ENCODE measurements at regions not wholly inside any gene's neighbourhood (a gene's known extent, or its start where the extent isn't known, plus 50 kb on each side); places are given as distances from the start of the nearest gene placed in this dataset.
A peak's percentile ranks its signal among the peaks of the same experiment; 100 is the strongest.
"Not testable (repeated sequence)": the region's sequence is repeated elsewhere in the genome, so short reads cannot be mapped to it uniquely, and the experiment has no call there.

DNA sequence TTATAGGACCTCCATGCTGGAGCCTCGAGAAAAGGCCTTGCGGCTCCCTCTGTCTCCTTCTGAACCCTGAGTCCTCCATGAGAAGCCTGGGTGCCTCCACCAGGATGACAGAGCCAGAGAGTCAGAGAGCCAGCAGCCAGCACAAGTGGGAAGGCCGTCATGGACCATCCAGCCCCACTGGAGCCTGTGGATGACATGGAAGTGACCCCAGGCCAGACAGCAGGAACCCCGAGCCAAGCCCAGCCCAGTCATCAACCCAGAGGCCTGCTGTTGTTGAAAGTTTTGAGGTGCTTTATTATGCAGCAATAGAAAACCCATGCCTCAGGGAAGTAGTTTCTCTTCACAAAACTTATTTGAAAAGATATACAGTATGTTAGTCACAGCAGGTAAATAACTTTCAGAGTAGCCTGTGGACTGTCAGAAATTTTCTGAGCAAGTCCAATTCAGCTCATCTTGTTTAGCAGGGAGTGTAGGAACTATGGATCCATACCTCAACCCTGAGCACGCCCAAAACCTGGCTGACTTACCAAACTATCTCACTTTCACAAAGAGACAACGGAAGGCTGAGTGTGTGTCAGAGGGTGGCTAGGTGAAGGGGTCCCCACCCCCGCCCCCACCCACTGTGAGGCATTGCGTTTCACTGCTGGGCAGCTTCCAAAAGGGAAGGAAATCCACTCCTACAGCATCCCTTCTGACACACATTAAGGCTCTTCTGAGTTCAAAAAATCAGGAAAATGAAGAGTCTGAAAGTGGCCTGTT, 79.9 kb upstream of the NDUFV2 start:
- H3K9ac ChIP-seq (ENCODE audit: control insufficient read depth, extremely low read depth, insufficient read depth, low read length): no peak overlapping the region
- H3K9me3 ChIP-seq (ENCODE audit: control insufficient read depth, low read depth, low read length): no peaks in the 10 kb centered on the region
- H3K4me1 ChIP-seq (ENCODE audit: control insufficient read depth, extremely low read depth, insufficient read depth, low read length): peaks cover 24% of the 10 kb centered on the region
- H2AFZ ChIP-seq (ENCODE audit: control insufficient read depth, low read length): peak overlapping the region; percentile 37
- dilution Hi-C loops (cut with MboI; ENCODE audit: extremely low pct_ligation_motif_present, low sequenced_read_pairs): no loop called here
- no peak for FAIRE-seq
- no peaks in the 10 kb centered on the region for H3K79me2 ChIP-seq (ENCODE audit: control insufficient read depth, insufficient read depth, low read length)
- DNase-seq (ENCODE audit: low read depth, low spot score): no peak
- H4K20me1 ChIP-seq (ENCODE audit: control insufficient read depth, extremely low read depth, insufficient read depth, low read length): no peaks in the 10 kb centered on the region
- no peak overlapping the region for H3K4me3 ChIP-seq (ENCODE audit: control insufficient read depth in 2 of 3, extremely low read depth in 1 of 3, insufficient read depth in 2 of 3, low read depth in 1 of 3, low read length in 3 of 3)
- H3K36me3 ChIP-seq (ENCODE audit: control insufficient read depth in 2 of 2, extremely low read depth in 1 of 2, insufficient read depth in 2 of 2, low read length in 2 of 2): no peaks in the 10 kb centered on the region
- no peak overlapping the region for H3K27ac ChIP-seq (ENCODE audit: control insufficient read depth, insufficient read depth, low read length)
- no peaks in the 10 kb centered on the region for H3K9me1 ChIP-seq (ENCODE audit: control insufficient read depth, extremely low read depth, insufficient read depth, low read length)
- no peaks in the 10 kb centered on the region for H3K27me3 ChIP-seq (ENCODE audit: control insufficient read depth, extremely low read depth, insufficient read depth, low read length)
- no peak overlapping the region for H3K4me2 ChIP-seq (ENCODE audit: control insufficient read depth, extremely low read depth, insufficient read depth, low read depth, low read length)
- TF ChIP-seq, protein P1, sequence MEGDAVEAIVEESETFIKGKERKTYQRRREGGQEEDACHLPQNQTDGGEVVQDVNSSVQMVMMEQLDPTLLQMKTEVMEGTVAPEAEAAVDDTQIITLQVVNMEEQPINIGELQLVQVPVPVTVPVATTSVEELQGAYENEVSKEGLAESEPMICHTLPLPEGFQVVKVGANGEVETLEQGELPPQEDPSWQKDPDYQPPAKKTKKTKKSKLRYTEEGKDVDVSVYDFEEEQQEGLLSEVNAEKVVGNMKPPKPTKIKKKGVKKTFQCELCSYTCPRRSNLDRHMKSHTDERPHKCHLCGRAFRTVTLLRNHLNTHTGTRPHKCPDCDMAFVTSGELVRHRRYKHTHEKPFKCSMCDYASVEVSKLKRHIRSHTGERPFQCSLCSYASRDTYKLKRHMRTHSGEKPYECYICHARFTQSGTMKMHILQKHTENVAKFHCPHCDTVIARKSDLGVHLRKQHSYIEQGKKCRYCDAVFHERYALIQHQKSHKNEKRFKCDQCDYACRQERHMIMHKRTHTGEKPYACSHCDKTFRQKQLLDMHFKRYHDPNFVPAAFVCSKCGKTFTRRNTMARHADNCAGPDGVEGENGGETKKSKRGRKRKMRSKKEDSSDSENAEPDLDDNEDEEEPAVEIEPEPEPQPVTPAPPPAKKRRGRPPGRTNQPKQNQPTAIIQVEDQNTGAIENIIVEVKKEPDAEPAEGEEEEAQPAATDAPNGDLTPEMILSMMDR (optimal IDR thresholded peaks at IDR 0.05 in 1 of 3, IDR thresholded peaks at IDR 0.05 in 1 of 3, conservative IDR thresholded peaks at IDR 0.05 in 1 of 3; ENCODE audit: extremely low read depth in 1 of 3, insufficient read depth in 2 of 3, low read length in 3 of 3): no peak
- TF ChIP-seq EZH2 (IDR thresholded peaks at IDR 0.05; ENCODE audit: low read length): no peak

DNA sequence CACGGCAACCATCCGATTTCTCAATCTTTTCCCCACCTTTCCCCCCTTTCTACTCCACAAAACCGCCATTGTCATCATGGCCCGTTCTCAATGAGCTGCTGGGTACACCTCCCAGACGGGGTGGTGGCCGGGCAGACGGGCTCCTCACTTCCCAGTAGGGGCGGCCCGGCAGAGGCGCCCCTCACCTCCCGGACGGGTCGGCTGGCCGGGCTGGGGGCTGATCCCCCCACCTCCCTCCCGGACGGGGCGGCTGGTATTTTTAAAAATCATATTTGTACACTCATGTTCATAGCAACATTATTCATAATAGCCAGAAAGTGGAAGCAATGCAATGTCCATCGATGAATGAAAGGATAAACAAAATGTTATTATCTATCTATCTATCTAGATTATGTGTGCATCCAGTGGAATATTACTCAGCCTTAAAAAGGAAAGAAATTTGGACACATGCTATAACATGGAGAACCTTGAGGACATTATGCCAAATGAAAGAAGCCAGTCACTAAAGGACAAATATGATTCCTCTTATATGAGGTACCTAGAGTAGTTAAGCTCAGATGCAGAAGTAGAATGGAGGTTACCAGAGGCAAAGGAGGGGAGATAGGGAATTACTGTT, 78.4 kb upstream of the NDUFV2 start:
- dilution Hi-C loops (cut with MboI; ENCODE audit: extremely low pct_ligation_motif_present, low sequenced_read_pairs); H3K9me1 ChIP-seq (ENCODE audit: control insufficient read depth, extremely low read depth, insufficient read depth, low read length); H2AFZ ChIP-seq (ENCODE audit: control insufficient read depth, low read length); H3K36me3 ChIP-seq (ENCODE audit: control insufficient read depth in 2 of 2, extremely low read depth in 1 of 2, insufficient read depth in 2 of 2, low read length in 2 of 2); H3K27ac ChIP-seq (ENCODE audit: control insufficient read depth, insufficient read depth, low read length); H3K4me2 ChIP-seq (ENCODE audit: control insufficient read depth, extremely low read depth, insufficient read depth, low read depth, low read length); H3K9me3 ChIP-seq (ENCODE audit: control insufficient read depth, low read depth, low read length); H3K27me3 ChIP-seq (ENCODE audit: control insufficient read depth, extremely low read depth, insufficient read depth, low read length); H3K4me3 ChIP-seq (ENCODE audit: control insufficient read depth in 2 of 3, extremely low read depth in 1 of 3, insufficient read depth in 2 of 3, low read depth in 1 of 3, low read length in 3 of 3); H3K9ac ChIP-seq (ENCODE audit: control insufficient read depth, extremely low read depth, insufficient read depth, low read length); FAIRE-seq; H4K20me1 ChIP-seq (ENCODE audit: control insufficient read depth, extremely low read depth, insufficient read depth, low read length); DNase-seq (ENCODE audit: low read depth, low spot score); H3K79me2 ChIP-seq (ENCODE audit: control insufficient read depth, insufficient read depth, low read length): not testable (repeated sequence)
- H3K4me1 ChIP-seq (ENCODE audit: control insufficient read depth, extremely low read depth, insufficient read depth, low read length): peaks cover 16% of the 10 kb centered on the region
